Omental fat pad (tissue), 3 donors: ENCODE measurements at regions not wholly inside any gene's neighbourhood (a gene's known extent, or its start where the extent isn't known, plus 50 kb on each side); places are given as distances from the start of the nearest gene placed in this dataset.

Source experiments
- ATAC-seq: fragments of 150-250 bp; one replicate; pipeline ENCODE4 v1.9.1; 2016; ENCODE audit warnings: mild to moderate bottlenecking, moderate library complexity; ENCODE audit not compliant: low FRiP score
- DNase-seq: peaks from one replicate; pipeline ENCODE4 v3.0.0-alpha.2; 2019; ENCODE audit warnings: low spot score
- CTCF ChIP-seq, 3 donors: fragments of 450-650 bp; IDR thresholded peaks; one replicate each; pipeline ENCODE4 v1.5.1; 2016 to 2017; ENCODE audit warnings: antibody characterized with exemption in 3 of 3, mild to moderate bottlenecking in 3 of 3, moderate library complexity in 2 of 3

- TF ChIP-seq CTCF (IDR thresholded peaks at IDR 0.05), result no peak
- ATAC-seq (peak; percentile 73), DNase-seq (peak; percentile 32)
These were observed 152.2 kb upstream of the SLC38A2 start for GRCh38 chr12:46524778-46525177.

- no peak for TF ChIP-seq CTCF (IDR thresholded peaks at IDR 0.05)
- DNase-seq (peak; percentile 32), ATAC-seq (peak; percentile 72)
These were observed 151.5 kb upstream of the SLC38A2 start for GRCh38 chr12:46523863-46524770.

- no peak for ATAC-seq
- no peak for TF ChIP-seq CTCF (IDR thresholded peaks at IDR 0.05)
- DNase-seq, result no peak
These were observed 150.9 kb upstream of the SLC38A2 start for GRCh38 chr12:46523446-46523845.

- no peak for ATAC-seq
- TF ChIP-seq CTCF (IDR thresholded peaks at IDR 0.05), result no peak
These were observed 149.5 kb upstream of the SLC38A2 start for GRCh38 chr12:46522071-46522470.

GRCh38 chr12:46521145-46521544 lies 148.6 kb upstream of the SLC38A2 start:
- ATAC-seq (no peak), DNase-seq (no peak)
- TF ChIP-seq CTCF (IDR thresholded peaks at IDR 0.05), result no peak

More at GRCh38 chr12:46522071-46522470, 149.5 kb upstream of the SLC38A2 start:
- no peak for DNase-seq

- ATAC-seq, result no peak
- TF ChIP-seq CTCF (IDR thresholded peaks at IDR 0.05), result no peak
These were observed 146.8 kb upstream of the SLC38A2 start for GRCh38 chr12:46519407-46519806.

GRCh38 chr12:46518729-46519128 lies 146.2 kb upstream of the SLC38A2 start:
- DNase-seq (no peak), ATAC-seq (no peak)
- no peak for TF ChIP-seq CTCF (IDR thresholded peaks at IDR 0.05)

More at GRCh38 chr12:46519407-46519806, 146.8 kb upstream of the SLC38A2 start:
- no peak for DNase-seq
